ENCODE measurements at regions not wholly inside any gene's neighbourhood (a gene's known extent, or its start where the extent isn't known, plus 50 kb on each side); places are given as distances from the start of the nearest gene placed in this dataset.

DNA sequence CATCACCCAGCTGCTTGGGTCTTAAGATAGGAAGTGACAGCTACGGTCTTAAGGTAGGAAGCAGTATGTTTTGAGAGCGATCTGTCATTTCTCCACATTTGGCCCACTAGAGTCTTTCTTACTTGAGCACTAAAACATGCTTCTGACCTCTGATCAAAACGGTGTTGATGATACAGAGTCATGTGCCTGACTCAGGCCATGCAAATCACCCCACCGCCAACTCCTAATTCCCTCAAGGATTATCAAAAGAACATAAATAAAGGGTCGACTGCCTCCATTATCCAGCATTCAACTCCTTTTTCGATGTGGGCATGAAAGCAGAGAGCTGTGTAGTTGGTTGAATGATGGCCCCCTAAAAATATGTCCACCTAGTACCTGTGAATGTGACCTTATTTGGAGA is 201.7 kb upstream of the PROK2 start:
- TF ChIP-seq, protein P1, sequence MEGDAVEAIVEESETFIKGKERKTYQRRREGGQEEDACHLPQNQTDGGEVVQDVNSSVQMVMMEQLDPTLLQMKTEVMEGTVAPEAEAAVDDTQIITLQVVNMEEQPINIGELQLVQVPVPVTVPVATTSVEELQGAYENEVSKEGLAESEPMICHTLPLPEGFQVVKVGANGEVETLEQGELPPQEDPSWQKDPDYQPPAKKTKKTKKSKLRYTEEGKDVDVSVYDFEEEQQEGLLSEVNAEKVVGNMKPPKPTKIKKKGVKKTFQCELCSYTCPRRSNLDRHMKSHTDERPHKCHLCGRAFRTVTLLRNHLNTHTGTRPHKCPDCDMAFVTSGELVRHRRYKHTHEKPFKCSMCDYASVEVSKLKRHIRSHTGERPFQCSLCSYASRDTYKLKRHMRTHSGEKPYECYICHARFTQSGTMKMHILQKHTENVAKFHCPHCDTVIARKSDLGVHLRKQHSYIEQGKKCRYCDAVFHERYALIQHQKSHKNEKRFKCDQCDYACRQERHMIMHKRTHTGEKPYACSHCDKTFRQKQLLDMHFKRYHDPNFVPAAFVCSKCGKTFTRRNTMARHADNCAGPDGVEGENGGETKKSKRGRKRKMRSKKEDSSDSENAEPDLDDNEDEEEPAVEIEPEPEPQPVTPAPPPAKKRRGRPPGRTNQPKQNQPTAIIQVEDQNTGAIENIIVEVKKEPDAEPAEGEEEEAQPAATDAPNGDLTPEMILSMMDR (IDR thresholded peaks at IDR 0.05), result no peak

DNA sequence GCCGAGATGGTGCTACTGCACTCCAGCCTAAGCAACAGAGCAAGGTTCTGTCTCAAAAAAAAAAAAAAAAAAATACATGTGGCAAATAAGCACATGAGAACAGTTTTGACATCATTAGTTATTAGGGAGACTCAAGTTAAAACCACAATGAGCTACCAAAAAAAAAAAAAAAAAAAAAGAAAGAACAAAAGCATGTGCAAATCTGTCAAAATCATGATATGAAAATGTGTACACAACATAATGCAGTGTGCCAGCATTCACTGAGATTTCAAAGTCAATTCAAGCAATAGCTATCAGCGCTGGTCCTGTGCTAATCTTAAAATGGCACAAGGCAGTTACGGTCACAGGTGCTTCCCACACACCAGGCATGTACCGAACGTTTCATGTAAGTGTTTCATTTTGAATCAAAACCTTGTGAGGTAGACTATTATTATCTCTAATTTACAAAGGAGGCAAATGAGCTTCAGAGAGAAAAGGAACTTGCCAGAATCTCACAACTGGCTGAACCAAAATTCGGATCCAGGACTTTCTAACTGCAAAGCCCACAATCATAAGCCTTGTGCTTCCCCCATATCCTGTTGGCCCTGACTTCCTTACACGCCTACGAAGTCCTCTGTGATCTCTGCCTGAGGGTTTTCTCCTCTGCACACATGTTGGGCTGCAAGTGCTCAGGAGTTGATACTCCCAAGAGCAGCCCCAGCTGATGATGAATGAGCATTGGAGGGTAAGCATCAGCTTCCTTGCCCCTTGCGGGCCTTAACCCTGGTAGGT is 200.1 kb upstream of the PROK2 start:
- TF ChIP-seq, protein P1 (IDR thresholded peaks at IDR 0.05), result no peak

DNA sequence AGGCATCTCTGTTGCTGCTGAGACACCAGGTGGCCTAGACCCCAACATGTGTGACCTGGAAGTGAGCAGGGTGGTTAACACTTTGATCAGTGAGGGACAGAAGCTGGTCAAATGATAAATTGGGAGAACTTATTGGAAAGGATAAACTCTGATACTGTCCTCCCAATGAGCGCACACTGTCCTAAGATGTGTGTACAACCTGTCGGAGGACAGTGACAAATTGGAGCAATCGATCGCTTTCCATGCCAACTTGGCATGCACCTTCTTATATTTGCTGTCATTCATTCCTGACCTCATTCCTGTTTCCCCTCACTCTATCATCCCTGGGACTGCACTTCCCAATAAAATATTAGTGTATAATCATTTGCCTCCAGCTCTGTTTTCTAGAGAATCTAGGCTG is 198.7 kb upstream of the PROK2 start:
- TF ChIP-seq, protein P1 (IDR thresholded peaks at IDR 0.05), result no peak

DNA sequence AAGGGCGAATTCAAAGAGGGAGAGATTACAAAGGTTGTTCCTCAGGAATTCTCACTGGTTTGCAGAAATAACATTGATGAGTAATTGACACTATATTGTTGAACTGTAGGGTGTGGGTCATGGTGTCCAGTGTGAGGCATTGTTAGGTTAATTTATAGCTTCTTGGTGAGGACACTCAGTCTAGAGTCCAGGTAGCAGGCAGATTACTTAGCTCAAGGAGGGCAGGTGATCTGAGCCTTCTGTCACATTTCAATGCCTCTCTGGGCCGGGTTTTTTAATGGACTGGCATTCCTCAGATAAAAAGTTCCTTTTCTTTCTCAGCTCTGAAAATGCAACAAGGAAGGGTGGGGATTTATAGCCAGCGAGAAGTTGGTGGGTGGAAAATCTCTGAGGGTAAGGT is 194.2 kb upstream of the PROK2 start:
- TF ChIP-seq, protein P1 (IDR thresholded peaks at IDR 0.05), result no peak

- TF ChIP-seq, protein P1 (IDR thresholded peaks at IDR 0.05), result no peak
These were observed 193.3 kb upstream of the PROK2 start for GRCh38 chr3:71978150-71978721.

DNA sequence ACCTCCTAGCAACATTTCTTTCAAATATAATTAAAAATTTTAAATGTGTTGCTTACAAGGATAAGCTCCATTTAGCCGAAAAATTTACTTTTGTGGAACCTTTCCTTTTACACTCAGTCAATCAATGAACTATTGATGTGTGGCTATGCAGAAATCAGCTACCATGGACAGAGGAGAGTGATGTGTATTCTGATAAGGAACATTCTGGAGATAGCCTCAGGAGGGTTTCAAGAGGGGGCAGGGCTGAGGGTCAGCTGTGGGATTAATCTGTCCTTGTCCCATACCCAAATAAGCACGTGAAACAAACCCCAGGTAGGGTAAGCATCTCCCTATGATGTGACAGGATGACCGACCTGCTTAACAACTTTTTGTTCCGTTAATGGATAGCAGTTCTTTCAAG is 192.6 kb upstream of the PROK2 start:
- TF ChIP-seq, protein P1 (IDR thresholded peaks at IDR 0.05), result no peak

DNA sequence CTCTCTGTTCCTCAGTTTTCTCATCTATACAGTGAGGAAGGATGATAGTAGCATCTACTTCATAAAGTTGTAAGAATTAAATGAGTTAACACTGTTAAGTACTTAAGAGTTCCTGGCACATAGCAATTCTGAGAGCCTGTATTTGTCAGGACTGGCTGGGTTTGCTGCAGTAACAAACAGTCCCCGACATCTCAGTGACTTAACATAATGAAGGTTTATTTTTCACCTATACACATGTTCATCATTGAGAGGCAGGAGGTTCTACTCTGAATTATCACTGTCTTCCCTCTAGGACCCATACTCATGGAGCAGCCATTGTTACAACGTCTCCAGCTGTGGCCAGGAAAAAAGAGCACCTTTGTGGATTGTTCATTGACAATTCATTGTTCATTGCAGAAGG is 190.6 kb upstream of the PROK2 start:
- TF ChIP-seq, protein P1 (IDR thresholded peaks at IDR 0.05), result no peak
